ENCODE measurements at regions not wholly inside any gene's neighbourhood (a gene's known extent, or its start where the extent isn't known, plus 50 kb on each side); places are given as distances from the start of the nearest gene placed in this dataset.

- ChIA-PET CTCF (ENCODE audit: partially characterized antibody) (interaction anchor here (0.7 to 0.8 kb wide), 2 partner anchors 54 to 149 kb away, joined by 3 read pairs; no protein-coding TSS in a partner anchor), POLR2A (ENCODE audit: partially characterized antibody) (no interaction called here)
- Histone ChIP-seq H4K8ac (ENCODE audit: extremely low read depth, insufficient read depth, low read length) (no peak overlapping the region), H2BK20ac (ENCODE audit: low read length) (no peak overlapping the region), H3K36me3 (ENCODE audit: control insufficient read depth in 2 of 4, insufficient read depth in 4 of 4, low read length in 3 of 4) (no peaks in the 10 kb centered on the region), H3K4ac (replicated peaks; ENCODE audit: insufficient read length, low read depth, low read length) (no peak overlapping the region), H4K5ac (ENCODE audit: insufficient read length, low read depth, low read length) (no peak overlapping the region), H3K4me2 (ENCODE audit: insufficient read depth in 1 of 2, low read depth in 2 of 2, low read length in 2 of 2) (no peak overlapping the region), H4K91ac (replicated peaks; ENCODE audit: insufficient read length, low read length) (no peak overlapping the region), H4K20me1 (replicated peaks in 1 of 2; ENCODE audit: control insufficient read depth in 1 of 2, insufficient read depth in 2 of 2, low read length in 2 of 2) (no peaks in the 10 kb centered on the region), H2BK5ac (ENCODE audit: low read depth, low read length) (no peak overlapping the region), H3K27me3 (replicated peaks in 1 of 4; ENCODE audit: control insufficient read depth in 3 of 4, extremely low read depth in 1 of 4, insufficient read depth in 3 of 4, low read length in 3 of 4) (no peaks in the 10 kb centered on the region), H3K9me3 (ENCODE audit: insufficient read depth in 2 of 2, low read depth in 1 of 2, low read length in 1 of 2) (no peaks in the 10 kb centered on the region), H3K18ac (ENCODE audit: extremely low read depth, low read length) (no peak overlapping the region), H3K9ac (replicated peaks in 1 of 4; ENCODE audit: extremely low read depth in 1 of 4, low read depth in 3 of 4, low read length in 3 of 4) (no peak overlapping the region), H2AK5ac (ENCODE audit: low read depth, low read length) (no peak overlapping the region), H3K79me1 (ENCODE audit: low read depth, low read length) (no peaks in the 10 kb centered on the region), H3K56ac (replicated peaks; ENCODE audit: insufficient read length, low read depth, low read length) (no peak overlapping the region), H3K4me3 (ENCODE audit: extremely low read depth in 1 of 4, insufficient read depth in 2 of 4, low read depth in 3 of 4, low read length in 4 of 4) (no peak overlapping the region), H2BK120ac (replicated peaks; ENCODE audit: low read depth, low read length) (no peak overlapping the region), H3K79me2 (ENCODE audit: control insufficient read depth in 1 of 2, insufficient read depth in 2 of 2, low read length in 2 of 2) (no peaks in the 10 kb centered on the region), H3K27ac (ENCODE audit: low read depth, low read length) (no peak overlapping the region), H2BK15ac (ENCODE audit: low read length) (no peak overlapping the region), H3K23ac (ENCODE audit: insufficient read length) (no peak overlapping the region), H3K14ac (ENCODE audit: insufficient read length) (no peak overlapping the region), H3K23me2 (ENCODE audit: low read depth, low read length) (no peaks in the 10 kb centered on the region), H2AFZ (ENCODE audit: low read length) (0 out of 2 replicates have a peak overlapping the region, but pooled peaks have one; percentile 41), H3K4me1 (replicated peaks in 1 of 4; ENCODE audit: control insufficient read depth in 3 of 4, insufficient read depth in 4 of 4, low read length in 3 of 4) (no peaks in the 10 kb centered on the region), H2BK12ac (ENCODE audit: low read depth, low read length) (no peak overlapping the region)
- 82% methylated on average over 2 of the region's 2 CpGs; no CpG with 5 or more reads in 1 of the 2 experiments for WGBS, 2 experiments (ENCODE audit: extremely low coverage in 1 of 2, insufficient coverage in 1 of 2, insufficient read length in 1 of 2, insufficient replicate concordance in 2 of 2, low coverage in 1 of 2, low lambda C conversion rate in 2 of 2, missing lambda C conversion rate in 1 of 2)
- FAIRE-seq (no peak), DNase-seq (ENCODE audit: low read depth in 1 of 2, low spot score in 2 of 2) (no peak)
- TF ChIP-seq POLR2A (IDR thresholded peaks at IDR 0.05; ENCODE audit: control extremely low read depth in 1 of 2, low read depth in 2 of 2, low read length in 2 of 2) (no peak), POU5F1 (IDR thresholded peaks at IDR 0.05; ENCODE audit: low read depth, low read length) (no peak), EZH2 (IDR thresholded peaks at IDR 0.05; ENCODE audit: low read depth, low read length, severe bottlenecking) (no peak), ATF2 (IDR thresholded peaks at IDR 0.05; ENCODE audit: low read length) (no peak), BRCA1 (IDR thresholded peaks at IDR 0.05; ENCODE audit: low read depth, low read length) (no peak)
Observed at GRCh38 chr3:105051111-105051510, 315.6 kb upstream of the ALCAM start.
